ENCODE measurements at regions not wholly inside any gene's neighbourhood (a gene's known extent, or its start where the extent isn't known, plus 50 kb on each side); places are given as distances from the start of the nearest gene placed in this dataset.

DNA sequence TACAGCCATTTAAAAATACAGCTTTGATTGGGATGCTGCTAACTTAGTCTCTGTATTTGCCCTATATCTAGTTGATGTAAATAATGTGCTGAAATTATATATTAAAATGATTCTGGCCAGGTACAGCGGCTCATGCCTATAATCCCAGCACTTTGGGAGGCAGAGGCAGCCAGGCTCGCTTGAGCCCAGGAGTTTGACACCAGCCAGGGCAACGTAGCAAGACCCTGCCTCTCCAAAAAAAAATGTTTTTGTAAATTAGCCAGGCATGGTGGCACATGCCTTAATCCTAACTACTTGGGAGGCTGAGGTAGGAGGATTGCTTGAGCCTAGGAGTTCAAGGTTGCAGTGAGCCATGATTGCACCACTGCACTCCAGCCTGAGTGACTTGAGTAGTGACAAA, 143.8 kb upstream of the CELF2 start:
- peak overlapping the region; percentile 5 to 88 for H3K27ac ChIP-seq
- H3K4me1 ChIP-seq = peaks cover 0 to 33% of the 10 kb centered on the region in 2 donors
- no peaks in the 10 kb centered on the region for H3K9me3 ChIP-seq
- DNase-seq (ENCODE audit: low spot score) = no peak
- H3K4me3 ChIP-seq = no peak overlapping the region
- no peaks in the 10 kb centered on the region for H3K36me3 ChIP-seq
- TF ChIP-seq, protein P1, sequence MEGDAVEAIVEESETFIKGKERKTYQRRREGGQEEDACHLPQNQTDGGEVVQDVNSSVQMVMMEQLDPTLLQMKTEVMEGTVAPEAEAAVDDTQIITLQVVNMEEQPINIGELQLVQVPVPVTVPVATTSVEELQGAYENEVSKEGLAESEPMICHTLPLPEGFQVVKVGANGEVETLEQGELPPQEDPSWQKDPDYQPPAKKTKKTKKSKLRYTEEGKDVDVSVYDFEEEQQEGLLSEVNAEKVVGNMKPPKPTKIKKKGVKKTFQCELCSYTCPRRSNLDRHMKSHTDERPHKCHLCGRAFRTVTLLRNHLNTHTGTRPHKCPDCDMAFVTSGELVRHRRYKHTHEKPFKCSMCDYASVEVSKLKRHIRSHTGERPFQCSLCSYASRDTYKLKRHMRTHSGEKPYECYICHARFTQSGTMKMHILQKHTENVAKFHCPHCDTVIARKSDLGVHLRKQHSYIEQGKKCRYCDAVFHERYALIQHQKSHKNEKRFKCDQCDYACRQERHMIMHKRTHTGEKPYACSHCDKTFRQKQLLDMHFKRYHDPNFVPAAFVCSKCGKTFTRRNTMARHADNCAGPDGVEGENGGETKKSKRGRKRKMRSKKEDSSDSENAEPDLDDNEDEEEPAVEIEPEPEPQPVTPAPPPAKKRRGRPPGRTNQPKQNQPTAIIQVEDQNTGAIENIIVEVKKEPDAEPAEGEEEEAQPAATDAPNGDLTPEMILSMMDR (IDR thresholded peaks at IDR 0.05) = no peak
- H3K27me3 ChIP-seq = no peaks in the 10 kb centered on the region

DNA sequence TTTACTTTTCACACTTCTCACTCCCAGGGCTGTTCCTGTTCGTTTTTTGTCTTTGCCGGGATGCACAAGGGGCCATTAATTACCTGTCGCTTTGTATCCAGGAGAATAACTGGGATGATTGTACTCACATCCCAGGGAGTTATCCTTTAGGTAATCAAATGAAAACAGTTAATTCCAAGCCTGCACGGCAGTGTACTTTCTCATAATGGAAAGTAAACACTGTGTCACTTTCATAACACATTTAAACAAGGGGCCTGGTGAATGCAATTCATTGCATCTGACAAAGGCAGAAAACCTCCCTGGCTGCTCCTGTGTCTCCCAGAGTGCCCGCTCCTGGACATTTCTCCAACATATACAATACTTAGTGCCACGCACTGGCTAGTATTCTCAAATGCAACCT, 138.7 kb upstream of the CELF2 start:
- Histone ChIP-seq H3K27ac (no peak overlapping the region), H3K4me1 (no peaks in the 10 kb centered on the region)
- DNase-seq (ENCODE audit: low spot score) = no peak

DNA sequence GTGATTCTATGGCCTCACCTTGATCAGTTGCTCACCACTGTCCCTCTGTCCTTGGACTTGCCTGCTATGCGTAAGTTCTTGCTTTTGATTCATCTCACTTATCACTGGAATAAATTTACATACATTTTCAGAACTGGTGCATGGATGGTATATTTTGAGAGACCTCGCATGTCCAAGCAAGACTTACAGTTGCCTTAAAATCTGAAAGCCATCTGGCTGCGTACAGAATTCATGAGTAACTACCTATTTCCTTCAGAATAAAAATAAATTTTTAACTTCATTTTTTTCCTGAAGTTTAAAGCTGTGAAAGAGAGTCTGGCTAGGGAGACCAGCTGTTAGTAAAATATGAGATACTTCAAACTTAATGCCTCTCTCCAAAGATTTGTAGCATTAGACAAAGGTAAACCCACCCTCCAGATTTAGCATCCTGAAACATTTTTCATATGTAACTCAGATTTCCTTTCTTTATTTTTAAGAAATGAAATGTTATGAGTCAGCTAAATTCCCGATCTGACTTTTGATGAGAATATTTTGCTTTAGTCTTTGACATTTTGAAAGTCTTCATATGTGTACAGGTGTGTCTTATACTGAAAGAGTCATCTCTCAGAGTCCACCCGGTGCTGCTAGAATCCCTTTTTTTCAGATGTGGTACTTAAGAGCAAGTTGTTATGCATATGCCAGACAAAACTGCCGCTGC, 136.4 kb upstream of the CELF2 start:
- H3K4me3 ChIP-seq = no peak overlapping the region
- H3K4me1 ChIP-seq = no peaks in the 10 kb centered on the region
- peaks cover 0 to 9% of the 10 kb centered on the region in 2 donors for H3K9me3 ChIP-seq
- no peak for DNase-seq (ENCODE audit: low spot score)
- TF ChIP-seq, protein P1 (IDR thresholded peaks at IDR 0.05) = no peak
- H3K27me3 ChIP-seq = no peaks in the 10 kb centered on the region
- no peaks in the 10 kb centered on the region for H3K36me3 ChIP-seq
- H3K27ac ChIP-seq = no peak overlapping the region

More for the DNA sequence above, 138.7 kb upstream of the CELF2 start:
- TF ChIP-seq, protein P1 (IDR thresholded peaks at IDR 0.05) = no peak
- Histone ChIP-seq H3K9me3 (no peaks in the 10 kb centered on the region), H3K36me3 (no peaks in the 10 kb centered on the region), H3K27me3 (no peaks in the 10 kb centered on the region), H3K4me3 (no peak overlapping the region)

DNA sequence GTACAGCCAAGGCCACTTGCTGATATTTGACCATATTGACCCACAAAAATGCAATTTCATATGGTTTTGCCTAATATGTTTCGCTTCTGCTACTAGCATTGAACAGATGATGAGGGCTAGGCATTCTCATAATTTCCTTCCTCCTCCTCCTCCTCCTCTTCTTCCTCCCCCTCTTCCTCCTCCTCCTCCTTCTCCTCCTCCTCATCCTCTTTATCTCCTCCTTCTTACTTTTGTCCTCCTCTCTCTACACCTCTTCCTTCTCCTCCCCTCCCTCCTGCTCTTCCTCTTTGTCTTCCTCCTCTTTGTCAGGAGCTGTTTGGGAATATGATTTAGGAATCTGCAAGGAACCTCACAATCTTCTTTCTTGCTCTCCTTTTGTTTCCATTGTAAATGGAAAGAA, 133.9 kb upstream of the CELF2 start:
- no peak overlapping the region for H3K4me3 ChIP-seq
- no peaks in the 10 kb centered on the region for H3K27me3 ChIP-seq
- peaks cover 0 to 9% of the 10 kb centered on the region in 2 donors for H3K9me3 ChIP-seq
- H3K36me3 ChIP-seq = no peaks in the 10 kb centered on the region
- peaks cover 0 to 11% of the 10 kb centered on the region in 2 donors for H3K4me1 ChIP-seq
- TF ChIP-seq, protein P1 (IDR thresholded peaks at IDR 0.05) = no peak
- no peak for DNase-seq (ENCODE audit: low spot score)
- H3K27ac ChIP-seq = no peak overlapping the region

DNA sequence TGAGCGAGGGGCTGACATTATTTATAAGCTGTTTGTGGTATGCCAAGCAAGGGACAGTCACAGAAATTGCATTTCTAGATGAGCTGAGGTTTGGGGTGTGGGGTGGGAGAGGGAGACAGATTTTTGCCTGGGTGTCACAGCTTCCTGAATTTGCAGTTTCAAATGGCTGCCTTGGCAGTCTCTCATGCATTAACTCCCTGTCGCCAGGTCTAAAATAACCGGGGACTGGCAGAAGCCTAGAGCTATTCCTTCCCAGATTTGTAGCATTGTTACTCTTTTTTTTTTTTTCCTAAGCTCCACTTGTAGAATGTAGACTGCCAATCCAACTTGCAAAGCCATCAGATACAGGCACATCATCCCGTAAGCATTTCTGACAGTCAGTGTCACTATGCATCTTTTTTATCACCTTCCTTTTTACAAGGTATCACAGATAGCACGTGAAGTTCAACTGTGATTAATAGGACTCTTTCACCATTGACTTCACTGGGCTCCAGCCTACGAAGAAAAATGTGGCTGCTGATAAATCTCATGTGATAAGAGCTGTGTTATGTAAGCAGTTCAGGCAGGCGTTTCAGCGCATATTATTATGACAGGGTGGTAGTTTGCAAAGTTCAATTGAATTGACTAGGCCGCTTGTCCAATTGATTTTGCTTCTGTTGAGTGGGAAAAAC, 130.7 kb upstream of the CELF2 start:
- peaks cover 0 to 9% of the 10 kb centered on the region in 2 donors for H3K9me3 ChIP-seq
- H3K36me3 ChIP-seq = no peaks in the 10 kb centered on the region
- no peaks in the 10 kb centered on the region for H3K27me3 ChIP-seq
- H3K4me1 ChIP-seq = peaks cover 0 to 22% of the 10 kb centered on the region in 2 donors
- peak overlapping the region; percentile 31 to 72 for H3K27ac ChIP-seq
- H3K4me3 ChIP-seq = no peak overlapping the region
- DNase-seq (ENCODE audit: low spot score) = no peak
- TF ChIP-seq, protein P1 (IDR thresholded peaks at IDR 0.05) = no peak

Measured in right atrium auricular region (tissue), 2 donors.